SK-N-SH treated with all-trans-retinoic acid at 6 μM for 48 hours (cell line): ENCODE measurements at regions not wholly inside any gene's neighbourhood (a gene's known extent, or its start where the extent isn't known, plus 50 kb on each side); places are given as distances from the start of the nearest gene placed in this dataset.
A peak's percentile ranks its signal among the peaks of the same experiment; 100 is the strongest.

Experiments used
- ATAC-seq: fragments of 200-7000 bp; cut with Tn5 transposase; 3 replicates; pipeline ENCODE4 v1.9.1; 2020; ENCODE audit warnings: mild to moderate bottlenecking, moderate library complexity
- ARNTL ChIP-seq: fragments of 450-650 bp; formaldehyde crosslinking; IDR thresholded peaks from 2 replicates; pipeline ENCODE4 v1.5.0; 2020; ENCODE audit warnings: low read depth, mild to moderate bottlenecking, moderate library complexity, borderline replicate concordance
- BACH2 ChIP-seq: fragments of 250-450 bp; sonication (Bioruptor Pico); IDR thresholded peaks from 2 replicates; pipeline ENCODE4 v1.9.0; 2021; ENCODE audit warnings: mild to moderate bottlenecking, borderline replicate concordance
- CREB5 ChIP-seq: fragments of 250-450 bp; sonication (Bioruptor Pico); IDR thresholded peaks from 2 replicates; pipeline ENCODE4 v1.5.1; 2020; ENCODE audit warnings: low read depth, mild to moderate bottlenecking, moderate library complexity
- CSDC2 ChIP-seq: fragments of 250-450 bp; sonication (Bioruptor Pico); IDR thresholded peaks from 2 replicates; pipeline ENCODE4 v1.5.0; 2020; ENCODE audit warnings: mild to moderate bottlenecking, moderate library complexity
- ESRRG ChIP-seq: fragments of 250-450 bp; sonication (Bioruptor Pico); IDR thresholded peaks from 2 replicates; pipeline ENCODE4 v1.6.1; 2021; ENCODE audit warnings: mild to moderate bottlenecking
- GLIS3 ChIP-seq: fragments of 250-450 bp; sonication (Bioruptor Pico); IDR thresholded peaks from 2 replicates; pipeline ENCODE4 v1.5.0; 2020; ENCODE audit warnings: mild to moderate bottlenecking, moderate library complexity
- ISL1 ChIP-seq: fragments of 250-450 bp; sonication (Bioruptor Pico); IDR thresholded peaks from 2 replicates; pipeline ENCODE4 v2.1.2; 2022; ENCODE audit warnings: mild to moderate bottlenecking, moderate library complexity
- OSR1 ChIP-seq: fragments of 250-450 bp; sonication (Bioruptor Pico); IDR thresholded peaks from 2 replicates; pipeline ENCODE4 v1.8.0; 2022; ENCODE audit warnings: moderate library complexity, mild to moderate bottlenecking, inconsistent platforms
- PATZ1 ChIP-seq: fragments of 250-450 bp; sonication (Bioruptor Pico); IDR thresholded peaks from 2 replicates; pipeline ENCODE4 v1.8.0; 2020; ENCODE audit warnings: mild to moderate bottlenecking, moderate library complexity, borderline replicate concordance
- POU6F1 ChIP-seq: fragments of 250-450 bp; sonication (Bioruptor Pico); IDR thresholded peaks from 2 replicates; pipeline ENCODE4 v1.8.0; 2021; ENCODE audit warnings: low read depth, mild to moderate bottlenecking, moderate library complexity, borderline replicate concordance
- PPARA ChIP-seq: fragments of 250-450 bp; sonication (Bioruptor Pico); IDR thresholded peaks from 2 replicates; pipeline ENCODE4 v1.5.0; 2020; ENCODE audit warnings: mild to moderate bottlenecking, borderline replicate concordance
- SNAI2 ChIP-seq: fragments of 250-450 bp; sonication (Bioruptor Pico); IDR thresholded peaks from 2 replicates; pipeline ENCODE4 v1.5.0; 2020; ENCODE audit warnings: mild to moderate bottlenecking, moderate library complexity
- TCF4 ChIP-seq: fragments of 250-450 bp; sonication (Bioruptor Pico); IDR thresholded peaks from 2 replicates; pipeline ENCODE4 v1.8.0; 2021; ENCODE audit warnings: mild to moderate bottlenecking, moderate library complexity, borderline replicate concordance
- TOX ChIP-seq: fragments of 250-450 bp; sonication (Bioruptor Pico); IDR thresholded peaks from 2 replicates; pipeline ENCODE4 v1.8.0; 2021; ENCODE audit warnings: mild to moderate bottlenecking, moderate library complexity, borderline replicate concordance
- TSHZ2 ChIP-seq: fragments of 250-450 bp; sonication (Bioruptor Pico); IDR thresholded peaks from 2 replicates; pipeline ENCODE4 v1.5.0; 2020; ENCODE audit warnings: mild to moderate bottlenecking, moderate library complexity
- ZFP30 ChIP-seq: fragments of 450-650 bp; formaldehyde crosslinking; IDR thresholded peaks from 2 replicates; pipeline ENCODE4 v1.5.0; 2022; ENCODE audit warnings: mild to moderate bottlenecking, moderate library complexity
- ZNF565 ChIP-seq: fragments of 450-650 bp; formaldehyde crosslinking; conservative IDR thresholded peaks from 2 replicates; pipeline ENCODE4 v1.5.0; 2020; ENCODE audit warnings: low read depth, mild to moderate bottlenecking, moderate library complexity
- ZNF70 ChIP-seq: fragments of 450-650 bp; formaldehyde crosslinking; IDR thresholded peaks from 2 replicates; pipeline ENCODE4 v1.5.0; 2020; ENCODE audit warnings: mild to moderate bottlenecking, moderate library complexity
- ZNF8 ChIP-seq: fragments of 450-650 bp; formaldehyde crosslinking; IDR thresholded peaks from 2 replicates; pipeline ENCODE4 v1.5.0; 2020; ENCODE audit warnings: mild to moderate bottlenecking, moderate library complexity

- ATAC-seq: peak; percentile 49; the same call in 2 of the 3 replicates
- TF ChIP-seq SNAI2 (CRISPR knock-in tag): no peak
- no peak for TF ChIP-seq GLIS3 (CRISPR knock-in tag)
- no peak for TF ChIP-seq ESRRG
- TF ChIP-seq, all 23 proteins: peak for 0
Measured at GRCh38 chr13:90868321-90868920, 479.1 kb upstream of the MIR17HG start.

- TF ChIP-seq CREB5 (CRISPR knock-in tag): no peak
- no peak for TF ChIP-seq ZNF8
- TF ChIP-seq SNAI2 (CRISPR knock-in tag): no peak
- TF ChIP-seq ZNF565: no peak
- TF ChIP-seq PPARA: no peak
- no peak for TF ChIP-seq PATZ1
- TF ChIP-seq ARNTL (CRISPR knock-in tag): no peak
- no peak for TF ChIP-seq BACH2 (CRISPR knock-in tag)
- TF ChIP-seq TCF4 (CRISPR knock-in tag): no peak
- no peak for TF ChIP-seq OSR1 (CRISPR knock-in tag)
- no peak for TF ChIP-seq POU6F1 (CRISPR knock-in tag)
- TF ChIP-seq ISL1 (CRISPR knock-in tag): no peak
- no peak for TF ChIP-seq ESRRG
- no peak for TF ChIP-seq ZFP30
- no peak for TF ChIP-seq TOX
- TF ChIP-seq CSDC2: no peak
- TF ChIP-seq TSHZ2 (CRISPR knock-in tag): no peak
- TF ChIP-seq ZNF70 (CRISPR knock-in tag): no peak
- no peak for ATAC-seq
Measured at GRCh38 chr13:90869580-90869979, 477.9 kb upstream of the MIR17HG start.

DNA sequence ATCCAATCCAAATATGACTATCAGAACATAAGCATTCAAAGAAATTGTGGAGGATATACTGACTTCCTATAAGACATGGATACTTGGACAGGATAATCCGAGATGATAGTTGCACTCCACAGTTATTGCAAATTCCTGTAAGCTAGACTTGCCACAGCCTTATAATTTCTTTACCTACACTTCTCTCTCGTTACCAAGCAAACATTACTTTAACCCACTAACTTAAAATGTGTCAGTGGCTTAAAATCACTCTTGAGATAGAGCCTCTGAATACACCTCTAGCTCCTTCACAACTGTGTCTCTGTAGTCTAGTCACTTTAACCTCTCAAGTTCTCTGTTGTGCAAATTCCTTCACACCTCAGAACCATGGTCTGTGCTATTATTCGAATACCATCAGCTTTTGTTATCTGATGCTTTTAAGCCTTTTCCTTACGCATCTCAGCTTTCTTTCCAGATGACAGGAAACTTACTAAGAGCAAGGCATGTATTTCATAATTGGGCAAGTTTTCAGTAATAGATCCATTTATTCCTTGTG is 474.9 kb upstream of the MIR17HG start:
- ATAC-seq: no peak
- no peak for TF ChIP-seq POU6F1 (CRISPR knock-in tag)

- no peak for TF ChIP-seq ARNTL (CRISPR knock-in tag)
- no peak for ATAC-seq
Measured at GRCh38 chr13:90880790-90881189, 466.7 kb upstream of the MIR17HG start.
